Neural progenitor cell (in vitro differentiated cells): ENCODE measurements at regions not wholly inside any gene's neighbourhood (a gene's known extent, or its start where the extent isn't known, plus 50 kb on each side); places are given as distances from the start of the nearest gene placed in this dataset.

Experiments used
- CTCF ChIP-seq: fragments of 200-600 bp; sonication (generic); IDR thresholded peaks from 2 replicates; pipeline ENCODE4 v1.5.1; 2017; ENCODE audit warnings: antibody characterized with exemption, mild to moderate bottlenecking
- EZH2phosphoT487 ChIP-seq: fragments of 200-600 bp; sonication (generic); IDR thresholded peaks from 2 replicates; pipeline ENCODE4 v1.6.1; 2017; ENCODE audit warnings: antibody characterized with exemption

GRCh38 chr1:147480565-147480935 lies 60.8 kb upstream of the BCL9 start:
- TF ChIP-seq CTCF = no peak
- no peak for TF ChIP-seq EZH2phosphoT487
